ENCODE measurements at regions not wholly inside any gene's neighbourhood (a gene's known extent, or its start where the extent isn't known, plus 50 kb on each side); places are given as distances from the start of the nearest gene placed in this dataset.

DNA sequence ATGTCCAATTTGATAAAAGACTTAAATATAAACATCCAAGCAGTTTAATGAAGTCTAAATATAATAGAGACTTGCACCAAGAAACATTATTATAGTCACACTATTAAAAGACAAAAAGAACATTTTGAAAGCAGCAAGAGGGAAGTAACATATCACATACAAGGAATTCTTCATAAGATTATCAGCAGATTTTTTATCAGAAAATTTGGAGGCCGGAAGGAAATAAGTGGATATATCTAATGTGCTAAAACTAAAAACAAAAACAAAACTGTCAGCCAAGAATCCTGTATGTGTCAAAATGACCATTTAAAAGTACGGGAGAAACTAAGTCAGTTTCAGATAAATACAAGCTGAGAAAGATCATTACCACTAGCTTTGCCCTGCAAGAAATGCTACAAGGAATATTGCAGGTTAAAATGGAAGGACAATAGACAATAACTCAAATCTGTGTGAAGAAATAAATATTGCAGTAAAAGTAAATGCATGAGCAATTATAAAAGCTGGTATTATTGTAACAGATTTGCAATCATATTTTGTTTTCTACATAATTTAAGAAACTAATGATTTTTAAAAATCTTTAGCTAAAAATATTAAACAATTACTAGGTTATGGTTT is 1665.9 kb upstream of the PCDH20 start:
- Histone ChIP-seq H3K36me3 (no peaks in the 10 kb centered on the region), H3K27ac (replicated peaks in 1 of 4) (no peak overlapping the region), H3K4me1 (no peaks in the 10 kb centered on the region), H3K9me3 (peaks cover 0 to 9% (median 0%) of the 10 kb centered on the region in 4 donors), H3K27me3 (no peaks in the 10 kb centered on the region), H3K4me3 (no peak overlapping the region)
- no peak for DNase-seq (ENCODE audit: extremely low spot score)
- TF ChIP-seq POLR2AphosphoS5 (IDR thresholded peaks at IDR 0.05) (no peak), POLR2A (IDR thresholded peaks at IDR 0.05; ENCODE audit: low read depth) (no peak), EP300 (IDR thresholded peaks at IDR 0.05) (no peak)
- intact Hi-C loops (cut with DNase I), result no loop called here
- 89% methylated on average over 2 of the region's 2 CpGs for WGBS

DNA sequence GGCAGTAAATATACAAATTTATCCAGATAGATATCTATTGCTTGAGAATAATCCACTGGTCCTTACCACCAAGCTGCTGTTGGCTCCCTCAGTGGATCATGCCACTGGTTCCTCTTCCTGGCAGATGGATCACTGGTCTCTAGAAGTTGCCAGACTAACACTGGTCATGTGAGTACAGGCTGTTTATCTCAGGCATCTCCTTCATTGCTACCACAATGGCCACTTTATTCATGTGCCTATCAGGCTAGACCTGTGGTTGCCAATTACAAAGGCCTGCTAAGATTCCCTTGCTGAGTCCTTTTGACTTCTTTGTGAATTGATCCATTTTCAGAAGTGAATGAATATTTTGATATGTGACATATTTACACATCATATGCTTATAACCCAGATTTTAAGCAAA is 1659.5 kb upstream of the PCDH20 start:
- H3K4me3 ChIP-seq, result no peak overlapping the region
- H3K27ac ChIP-seq (replicated peaks in 1 of 4), result no peak overlapping the region
- no peaks in the 10 kb centered on the region for H3K4me1 ChIP-seq
- no peaks in the 10 kb centered on the region for H3K27me3 ChIP-seq
- TF ChIP-seq EP300 (IDR thresholded peaks at IDR 0.05), result no peak
- no peak for TF ChIP-seq POLR2A (IDR thresholded peaks at IDR 0.05; ENCODE audit: low read depth)
- TF ChIP-seq POLR2AphosphoS5 (IDR thresholded peaks at IDR 0.05), result no peak
- TF ChIP-seq, protein P1, sequence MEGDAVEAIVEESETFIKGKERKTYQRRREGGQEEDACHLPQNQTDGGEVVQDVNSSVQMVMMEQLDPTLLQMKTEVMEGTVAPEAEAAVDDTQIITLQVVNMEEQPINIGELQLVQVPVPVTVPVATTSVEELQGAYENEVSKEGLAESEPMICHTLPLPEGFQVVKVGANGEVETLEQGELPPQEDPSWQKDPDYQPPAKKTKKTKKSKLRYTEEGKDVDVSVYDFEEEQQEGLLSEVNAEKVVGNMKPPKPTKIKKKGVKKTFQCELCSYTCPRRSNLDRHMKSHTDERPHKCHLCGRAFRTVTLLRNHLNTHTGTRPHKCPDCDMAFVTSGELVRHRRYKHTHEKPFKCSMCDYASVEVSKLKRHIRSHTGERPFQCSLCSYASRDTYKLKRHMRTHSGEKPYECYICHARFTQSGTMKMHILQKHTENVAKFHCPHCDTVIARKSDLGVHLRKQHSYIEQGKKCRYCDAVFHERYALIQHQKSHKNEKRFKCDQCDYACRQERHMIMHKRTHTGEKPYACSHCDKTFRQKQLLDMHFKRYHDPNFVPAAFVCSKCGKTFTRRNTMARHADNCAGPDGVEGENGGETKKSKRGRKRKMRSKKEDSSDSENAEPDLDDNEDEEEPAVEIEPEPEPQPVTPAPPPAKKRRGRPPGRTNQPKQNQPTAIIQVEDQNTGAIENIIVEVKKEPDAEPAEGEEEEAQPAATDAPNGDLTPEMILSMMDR (IDR thresholded peaks at IDR 0.05), result no peak
- no peaks in the 10 kb centered on the region for H3K36me3 ChIP-seq
- intact Hi-C loops (cut with DNase I), result no loop called here
- no peak for DNase-seq (ENCODE audit: extremely low spot score)
- H3K9me3 ChIP-seq, result no peaks in the 10 kb centered on the region

DNA sequence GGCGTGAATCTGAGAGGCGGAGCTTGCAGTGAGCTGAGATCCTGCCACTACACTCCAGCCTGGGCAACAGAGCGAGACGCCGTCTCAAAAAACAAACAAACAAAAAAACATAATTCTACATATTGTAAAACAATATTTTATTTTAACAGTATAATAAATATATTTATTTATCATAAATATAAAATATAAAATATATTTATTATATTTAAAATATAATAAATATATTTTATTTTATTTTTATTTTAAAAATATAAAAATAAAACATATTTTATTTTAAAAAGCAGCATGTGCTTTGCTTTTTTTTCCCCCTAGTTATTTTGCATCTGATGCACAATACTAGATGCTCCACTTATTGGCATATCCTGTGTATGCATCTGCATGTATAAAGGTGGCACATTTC is 1634.6 kb upstream of the PCDH20 start:
- peaks cover 0 to 2% (median 2%) of the 10 kb centered on the region in 4 donors for H3K4me1 ChIP-seq
- WGBS, result 99% methylated on average over 5 of the region's 5 CpGs
- H3K4me3 ChIP-seq, result no peak overlapping the region
- no peaks in the 10 kb centered on the region for H3K9me3 ChIP-seq
- intact Hi-C loops (cut with DNase I), result no loop called here
- no peak for TF ChIP-seq POLR2A (IDR thresholded peaks at IDR 0.05; ENCODE audit: low read depth)
- TF ChIP-seq, protein P1 (IDR thresholded peaks at IDR 0.05), result no peak
- H3K27ac ChIP-seq (replicated peaks in 1 of 4), result no peak overlapping the region
- H3K27me3 ChIP-seq, result no peaks in the 10 kb centered on the region
- no peak for DNase-seq (ENCODE audit: extremely low spot score)
- H3K36me3 ChIP-seq, result no peaks in the 10 kb centered on the region

DNA sequence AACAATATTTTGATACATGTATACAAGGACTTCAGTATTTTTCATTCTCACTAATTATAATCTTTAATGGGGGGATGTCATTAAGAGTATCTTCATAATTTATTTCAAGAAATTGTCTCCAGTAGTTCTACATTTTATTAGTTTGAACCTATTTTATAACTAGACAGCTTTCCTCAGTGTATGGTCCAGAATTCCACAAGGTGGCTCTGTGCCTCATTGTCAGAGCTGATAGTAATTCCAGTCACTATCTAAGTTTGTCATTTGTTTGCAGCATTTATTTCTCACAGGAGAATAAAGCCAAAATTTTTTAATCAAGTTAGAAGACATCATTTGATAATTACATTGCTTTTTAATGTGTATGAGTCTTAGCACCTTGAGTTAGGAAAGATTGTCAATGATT is 1633.0 kb upstream of the PCDH20 start:
- intact Hi-C loops (cut with DNase I), result no loop called here
- Histone ChIP-seq H3K9me3 (no peaks in the 10 kb centered on the region), H3K4me3 (no peak overlapping the region), H3K4me1 (peaks cover 0 to 17% (median 12%) of the 10 kb centered on the region in 4 donors), H3K27ac (replicated peaks in 1 of 4) (no peak overlapping the region), H3K36me3 (no peaks in the 10 kb centered on the region), H3K27me3 (no peaks in the 10 kb centered on the region)
- DNase-seq (ENCODE audit: extremely low spot score), result no peak
- TF ChIP-seq POLR2AphosphoS5 (IDR thresholded peaks at IDR 0.05) (no peak), EP300 (IDR thresholded peaks at IDR 0.05) (no peak), POLR2A (IDR thresholded peaks at IDR 0.05; ENCODE audit: low read depth) (no peak)
- TF ChIP-seq, protein P1 (IDR thresholded peaks at IDR 0.05), result no peak

DNA sequence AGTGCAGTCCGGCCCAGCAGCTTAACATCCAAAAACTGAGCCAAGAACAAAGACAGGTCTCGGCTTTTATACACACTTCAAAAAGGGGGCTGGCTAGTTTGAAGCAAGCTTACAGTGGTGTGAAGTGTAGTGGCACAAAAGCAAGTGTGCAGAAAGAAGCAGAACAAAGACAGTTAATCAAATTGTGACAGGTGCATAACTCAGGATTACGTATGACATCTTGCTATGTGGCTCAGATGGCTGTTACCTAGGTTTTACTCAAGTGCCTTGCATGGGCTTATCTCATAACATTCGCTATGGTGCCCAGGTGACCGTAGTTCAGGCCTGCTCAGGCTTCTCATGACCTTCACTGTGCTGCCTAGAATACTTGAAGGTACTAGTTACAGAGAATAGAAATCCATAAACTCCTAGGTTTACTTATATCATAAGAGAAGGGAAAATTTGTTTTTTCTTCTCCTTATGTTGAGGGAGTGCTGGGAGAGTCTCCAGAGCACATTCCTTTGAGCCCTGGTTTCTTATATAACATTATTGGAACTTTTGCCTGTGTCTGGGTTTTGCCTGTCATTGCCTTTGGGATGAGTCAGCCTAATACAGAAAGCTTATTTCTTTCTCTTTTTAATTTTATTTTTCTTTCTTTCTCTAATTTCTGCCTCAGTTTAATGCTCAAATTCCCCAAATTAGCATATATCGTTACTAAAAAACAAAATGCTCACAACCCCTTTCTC is 1629.1 kb upstream of the PCDH20 start:
- TF ChIP-seq POLR2A (IDR thresholded peaks at IDR 0.05; ENCODE audit: low read depth) (no peak), POLR2AphosphoS5 (IDR thresholded peaks at IDR 0.05) (no peak), EP300 (IDR thresholded peaks at IDR 0.05) (no peak)
- TF ChIP-seq, protein P1 (IDR thresholded peaks at IDR 0.05), result no peak
- no peaks in the 10 kb centered on the region for H3K36me3 ChIP-seq
- no peaks in the 10 kb centered on the region for H3K27me3 ChIP-seq
- H3K4me3 ChIP-seq, result no peak overlapping the region
- no peak for DNase-seq (ENCODE audit: extremely low spot score)
- peak overlapping the region; percentile 38 to 59 (median 47) for H3K27ac ChIP-seq (replicated peaks in 1 of 4)
- 39% methylated on average over 5 of the region's 6 CpGs for WGBS
- peaks cover 0 to 29% (median 21%) of the 10 kb centered on the region in 4 donors for H3K4me1 ChIP-seq
- intact Hi-C loops (cut with DNase I), result no loop called here
- no peaks in the 10 kb centered on the region for H3K9me3 ChIP-seq

Measured in esophagus muscularis mucosa (tissue), 4 donors.